GM18519 (cell line): ENCODE measurements at regions not wholly inside any gene's neighbourhood (a gene's known extent, or its start where the extent isn't known, plus 50 kb on each side); places are given as distances from the start of the nearest gene placed in this dataset.
"Not testable (repeated sequence)": the region's sequence is repeated elsewhere in the genome, so short reads cannot be mapped to it uniquely, and the experiment has no call there.

Source experiments
- ATAC-seq: cut with Tn5 transposase; IDR thresholded peaks from one replicate; pipeline ENCODE4 v1.9.1; 2021; ENCODE audit warnings: mild to moderate bottlenecking, moderate library complexity; ENCODE audit not compliant: unreplicated experiment, low FRiP score

GRCh38 chr12:58668233-58668632 is 252.1 kb downstream of the LRIG3 start:
- no peak for ATAC-seq

GRCh38 chr12:58668871-58669270 is 251.4 kb downstream of the LRIG3 start:
- ATAC-seq, result no peak

DNA sequence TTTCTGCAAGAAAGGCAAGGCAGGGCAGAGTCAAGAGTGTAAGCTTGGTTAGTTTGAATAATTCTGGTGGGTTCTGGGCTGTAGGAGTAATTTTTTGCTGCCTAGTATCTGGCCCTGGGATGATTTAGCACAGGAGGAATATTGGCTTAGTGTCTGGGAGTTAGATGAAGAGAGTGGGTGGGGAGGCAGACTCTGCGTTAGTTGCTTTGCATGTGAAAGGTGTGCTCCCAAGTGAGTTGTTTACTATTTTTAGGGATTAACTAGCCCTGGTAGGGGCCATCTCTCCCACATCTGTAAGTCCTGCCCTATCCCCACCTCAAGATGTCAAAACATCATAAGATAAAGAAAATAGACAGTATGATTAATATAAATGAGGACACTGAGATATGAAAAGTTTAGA is 249.7 kb downstream of the LRIG3 start:
- ATAC-seq, result no peak

DNA sequence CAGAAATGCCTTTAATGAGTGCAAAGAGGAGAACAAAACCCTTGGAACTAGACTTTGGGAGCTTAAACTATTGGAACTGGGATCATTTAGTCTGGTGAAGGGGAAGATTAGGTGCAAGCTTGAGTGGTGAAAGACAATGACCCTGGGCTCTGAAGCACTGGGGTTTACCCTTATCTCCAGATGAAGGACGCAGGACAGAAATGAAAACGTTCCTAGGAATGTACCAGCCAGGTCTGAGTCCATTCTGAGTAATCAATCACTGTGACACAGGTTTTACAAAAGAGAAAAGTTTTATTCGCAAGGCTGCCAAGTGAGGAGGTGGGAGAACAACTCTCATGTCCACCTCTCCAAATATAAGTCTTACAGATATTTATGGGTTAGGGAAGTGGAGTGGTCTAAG is 249.1 kb downstream of the LRIG3 start:
- ATAC-seq, result no peak

- no peak for ATAC-seq
These were observed 247.3 kb downstream of the LRIG3 start for GRCh38 chr12:58673021-58673420.

DNA sequence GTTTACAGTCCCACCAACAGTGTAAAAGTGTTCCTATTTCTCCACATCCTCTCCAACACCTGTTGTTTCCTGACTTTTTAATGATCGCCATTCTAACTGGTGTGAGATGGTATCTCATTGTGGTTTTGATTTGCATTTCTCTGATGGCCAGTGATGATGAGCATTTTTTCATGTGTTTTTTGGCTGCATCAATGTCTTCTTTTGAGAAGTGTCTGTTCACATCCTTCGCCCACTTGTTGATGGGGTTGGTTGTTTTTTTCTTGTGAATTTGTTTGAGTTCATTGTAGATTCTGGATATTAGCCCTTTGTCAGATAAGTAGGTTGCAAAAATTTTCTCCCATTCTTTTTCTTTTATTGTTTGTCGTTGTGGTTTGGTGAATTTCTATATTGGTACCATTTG is 242.5 kb downstream of the LRIG3 start:
- not testable (repeated sequence) for ATAC-seq

DNA sequence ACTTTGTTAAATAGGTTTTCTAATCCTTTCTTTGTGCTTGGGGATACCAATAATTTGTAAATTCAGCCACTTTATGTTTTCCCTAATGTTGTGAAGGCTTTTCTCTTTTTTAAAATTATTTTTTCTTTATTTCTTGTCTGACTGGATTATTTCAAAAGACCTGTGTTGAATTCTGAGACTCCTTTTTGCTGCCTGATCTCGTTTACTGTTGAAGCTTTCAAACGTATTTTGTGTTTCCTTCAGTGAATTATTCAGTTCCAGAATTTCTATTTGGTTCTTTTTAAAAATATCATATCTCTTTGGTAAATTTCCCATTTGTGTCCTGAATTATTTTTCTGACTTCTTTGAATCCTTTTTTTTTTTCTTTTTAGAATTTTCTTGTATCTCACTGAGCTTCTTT is 241.6 kb downstream of the LRIG3 start:
- no peak for ATAC-seq

DNA sequence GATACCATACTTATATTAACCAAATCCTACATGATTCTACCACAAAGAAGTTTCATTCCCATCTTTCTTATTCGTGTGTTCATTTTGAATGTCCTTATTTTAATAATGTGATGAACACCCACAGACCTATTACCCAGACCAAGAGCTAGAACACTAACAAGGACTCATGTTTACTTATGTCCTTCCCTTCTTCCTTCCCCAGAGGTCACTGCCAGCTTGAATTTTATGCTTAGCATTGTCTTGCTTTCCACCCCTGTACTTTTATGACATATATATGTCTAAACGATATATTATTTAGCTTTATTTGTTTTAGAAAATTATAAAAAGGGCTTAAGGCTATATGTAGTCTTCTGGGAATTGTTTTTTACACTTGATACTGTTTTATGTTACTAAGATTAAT is 238.6 kb downstream of the LRIG3 start:
- no peak for ATAC-seq

- ATAC-seq, result no peak
These were observed 225.0 kb downstream of the LRIG3 start for GRCh38 chr12:58695263-58695662.

DNA sequence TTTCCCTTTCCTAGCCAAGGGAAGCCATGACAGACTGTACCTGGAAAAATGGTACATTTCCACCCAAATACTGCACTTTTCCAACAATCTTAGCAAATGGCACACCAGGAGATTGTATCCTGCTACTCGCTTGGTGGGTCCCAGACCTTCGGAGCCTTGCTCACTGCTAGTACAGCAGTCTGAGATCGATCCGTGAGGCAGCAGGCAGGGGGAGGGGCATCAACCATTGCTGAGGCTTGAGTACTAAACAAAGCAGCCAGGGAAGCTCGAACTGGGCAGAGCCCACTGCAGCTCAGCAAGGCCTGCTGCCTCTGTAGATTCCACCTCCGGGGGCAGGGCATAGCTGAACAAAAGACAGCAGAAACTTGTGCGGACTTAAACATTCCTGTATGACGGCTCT is 218.8 kb downstream of the LRIG3 start:
- ATAC-seq, result no peak

- no peak for ATAC-seq
These were observed 216.4 kb downstream of the LRIG3 start for GRCh38 chr12:58703866-58704265.

DNA sequence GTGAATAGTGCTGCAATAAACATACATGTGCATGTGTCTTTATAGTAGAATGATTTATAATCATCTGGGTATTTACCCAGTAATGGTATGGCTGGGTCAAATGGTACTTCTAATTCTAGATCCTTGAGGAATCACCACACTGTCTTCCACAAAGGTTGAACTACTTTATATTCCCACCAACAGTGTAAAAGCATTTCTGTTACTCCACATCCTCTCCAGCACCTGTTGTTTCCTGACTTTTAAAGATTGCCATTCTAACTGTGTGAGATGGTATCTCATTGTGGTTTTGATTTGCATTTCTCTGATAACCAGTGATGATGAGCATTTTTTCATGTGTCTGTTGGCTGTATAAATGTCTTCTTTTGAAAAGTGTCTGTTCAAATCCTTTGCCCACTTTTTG is 215.5 kb downstream of the LRIG3 start:
- not testable (repeated sequence) for ATAC-seq

DNA sequence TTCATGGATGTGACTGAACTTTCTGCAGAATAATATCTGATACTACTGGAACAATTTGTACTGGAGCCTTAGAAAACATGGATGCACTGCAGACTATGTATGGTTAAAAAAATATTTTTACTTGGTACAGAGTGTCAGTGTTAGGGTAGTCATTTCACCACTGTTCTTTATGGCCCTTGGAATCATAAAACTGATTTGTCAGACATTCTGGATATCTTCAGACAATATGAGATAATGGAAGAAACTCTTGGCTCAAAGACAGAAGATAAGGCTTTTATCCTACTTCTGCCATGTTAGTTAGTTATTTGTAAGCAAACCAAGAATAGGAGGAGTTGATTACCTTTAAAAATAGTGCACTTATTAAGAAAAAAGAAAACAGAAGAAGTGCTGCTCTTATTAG is 209.4 kb downstream of the LRIG3 start:
- ATAC-seq, result no peak

- no peak for ATAC-seq
These were observed 208.3 kb downstream of the LRIG3 start for GRCh38 chr12:58711974-58712373.

DNA sequence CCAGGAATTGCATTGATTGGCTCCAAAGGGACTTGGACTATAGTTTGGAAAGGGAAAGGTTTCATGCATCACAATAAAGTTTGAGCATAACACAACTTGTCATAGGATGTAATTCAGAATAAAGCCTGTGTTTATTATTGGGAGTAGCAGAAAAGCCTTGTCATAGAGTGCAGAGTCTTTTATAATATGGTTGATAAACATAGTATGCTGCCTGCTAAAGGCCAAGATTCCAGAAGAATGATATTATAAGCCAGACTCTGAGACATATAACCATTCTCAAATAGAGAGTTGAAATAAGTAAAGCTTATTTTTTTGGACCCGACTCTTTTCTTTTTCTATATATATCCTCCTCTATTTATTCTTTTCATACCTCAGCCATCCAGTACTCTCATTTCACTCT is 207.3 kb downstream of the LRIG3 start:
- no peak for ATAC-seq

DNA sequence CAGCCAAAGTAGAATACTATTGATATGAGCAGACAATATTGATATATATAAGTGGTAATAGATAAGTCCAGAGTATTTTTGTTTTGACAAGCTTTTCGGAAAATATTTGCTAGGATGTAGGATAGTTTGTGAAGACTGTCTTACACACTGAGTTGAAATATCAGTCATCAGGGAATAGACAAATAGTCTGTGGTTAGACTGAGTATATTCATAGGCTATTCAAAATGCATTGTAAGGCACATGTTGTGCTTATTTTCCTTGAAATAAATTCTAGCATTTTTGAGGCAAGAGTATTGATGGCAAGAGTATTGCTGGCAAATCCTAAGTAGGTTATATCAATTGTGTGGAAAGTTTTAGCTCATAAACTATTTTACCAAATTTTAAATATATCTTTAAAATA is 201.1 kb downstream of the LRIG3 start:
- no peak for ATAC-seq

DNA sequence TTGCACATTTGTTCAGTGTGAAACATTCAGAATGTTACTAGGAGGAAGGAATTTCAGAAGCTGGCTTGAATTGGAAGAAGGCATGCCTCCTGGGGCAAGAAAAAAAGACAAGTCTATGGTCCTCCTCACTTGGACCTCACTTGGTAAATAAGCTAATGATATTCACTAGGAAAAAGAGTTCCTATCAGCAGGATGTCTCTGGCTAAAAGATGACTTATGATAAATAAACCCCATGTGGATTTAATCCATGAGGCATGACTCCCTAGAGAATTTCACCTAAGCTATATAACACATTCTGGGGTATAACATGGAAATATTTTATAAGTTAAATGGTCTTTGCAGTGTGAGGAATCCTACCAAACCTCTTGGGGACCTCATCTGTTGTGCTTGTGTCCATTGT is 199.9 kb downstream of the LRIG3 start:
- ATAC-seq, result no peak

GRCh38 chr12:58725400-58726105 is 194.8 kb downstream of the LRIG3 start:
- ATAC-seq, result no peak

DNA sequence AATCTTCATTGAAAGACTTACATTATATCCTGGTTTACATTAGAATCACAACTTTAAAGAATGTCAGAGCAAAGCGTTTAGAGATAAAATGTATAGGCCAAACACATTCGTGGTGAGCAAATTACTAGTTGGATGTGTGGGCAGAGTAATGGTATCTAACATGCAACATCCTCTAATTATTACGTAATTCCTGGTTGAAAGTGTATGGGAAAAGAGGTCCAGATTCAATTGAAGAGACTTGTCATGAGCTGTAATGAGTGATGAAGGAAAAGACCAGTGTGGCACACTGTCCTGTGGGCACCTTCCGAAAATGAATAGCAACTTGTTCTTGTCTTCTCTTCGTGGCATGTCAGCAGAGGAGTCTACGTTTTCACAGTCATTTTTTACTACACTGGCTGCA is 192.8 kb downstream of the LRIG3 start:
- no peak for ATAC-seq

DNA sequence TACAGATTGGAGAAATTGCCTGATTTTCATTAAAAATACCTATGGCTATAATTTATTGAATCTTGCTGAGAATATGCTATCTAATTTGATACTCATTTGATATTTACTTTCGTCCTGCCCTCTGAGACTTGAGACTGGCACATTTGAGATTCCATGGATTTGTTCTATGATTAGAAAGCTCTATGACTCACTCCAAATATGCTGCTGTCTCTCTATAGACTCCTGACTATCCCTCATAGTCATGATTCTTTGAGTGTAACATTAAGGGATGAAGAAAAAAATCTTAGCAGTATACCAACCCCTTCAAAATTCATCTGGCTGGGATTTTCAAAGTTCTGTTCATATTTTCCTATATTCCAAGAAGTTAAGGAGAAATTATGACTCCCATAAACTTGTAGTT is 191.9 kb downstream of the LRIG3 start:
- ATAC-seq, result no peak

- ATAC-seq, result no peak
These were observed 189.2 kb downstream of the LRIG3 start for GRCh38 chr12:58731096-58731495.

DNA sequence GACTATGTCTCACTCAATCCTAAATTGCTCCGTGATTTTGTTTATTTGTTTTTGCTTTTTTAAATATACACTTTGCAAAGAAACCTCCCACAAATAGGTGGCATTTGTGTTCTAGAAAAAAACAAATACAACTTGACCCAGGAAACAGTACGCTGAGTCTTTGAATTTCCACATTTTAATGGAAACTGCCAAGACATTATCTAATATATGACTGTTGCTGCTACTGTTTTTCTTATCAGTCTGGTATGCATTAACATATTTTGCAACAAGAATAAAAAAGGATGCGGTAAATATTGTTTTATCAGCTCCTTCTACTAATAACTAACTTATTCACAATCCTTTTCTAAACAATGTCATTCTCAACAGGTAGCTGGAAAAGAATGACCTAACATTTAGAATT is 187.4 kb downstream of the LRIG3 start:
- no peak for ATAC-seq

- ATAC-seq, result no peak
These were observed 179.1 kb downstream of the LRIG3 start for GRCh38 chr12:58741226-58741625.
